ENCODE measurements at regions not wholly inside any gene's neighbourhood (a gene's known extent, or its start where the extent isn't known, plus 50 kb on each side); places are given as distances from the start of the nearest gene placed in this dataset.

- TF ChIP-seq, protein P1, sequence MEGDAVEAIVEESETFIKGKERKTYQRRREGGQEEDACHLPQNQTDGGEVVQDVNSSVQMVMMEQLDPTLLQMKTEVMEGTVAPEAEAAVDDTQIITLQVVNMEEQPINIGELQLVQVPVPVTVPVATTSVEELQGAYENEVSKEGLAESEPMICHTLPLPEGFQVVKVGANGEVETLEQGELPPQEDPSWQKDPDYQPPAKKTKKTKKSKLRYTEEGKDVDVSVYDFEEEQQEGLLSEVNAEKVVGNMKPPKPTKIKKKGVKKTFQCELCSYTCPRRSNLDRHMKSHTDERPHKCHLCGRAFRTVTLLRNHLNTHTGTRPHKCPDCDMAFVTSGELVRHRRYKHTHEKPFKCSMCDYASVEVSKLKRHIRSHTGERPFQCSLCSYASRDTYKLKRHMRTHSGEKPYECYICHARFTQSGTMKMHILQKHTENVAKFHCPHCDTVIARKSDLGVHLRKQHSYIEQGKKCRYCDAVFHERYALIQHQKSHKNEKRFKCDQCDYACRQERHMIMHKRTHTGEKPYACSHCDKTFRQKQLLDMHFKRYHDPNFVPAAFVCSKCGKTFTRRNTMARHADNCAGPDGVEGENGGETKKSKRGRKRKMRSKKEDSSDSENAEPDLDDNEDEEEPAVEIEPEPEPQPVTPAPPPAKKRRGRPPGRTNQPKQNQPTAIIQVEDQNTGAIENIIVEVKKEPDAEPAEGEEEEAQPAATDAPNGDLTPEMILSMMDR (IDR thresholded peaks at IDR 0.05; ENCODE audit: low read depth, low read length, missing input control) = no peak
- TF ChIP-seq TAF1 (conservative IDR thresholded peaks at IDR 0.05) = no peak
- TF ChIP-seq RXRA (IDR thresholded peaks at IDR 0.05) = no peak
- TF ChIP-seq, protein P2, sequence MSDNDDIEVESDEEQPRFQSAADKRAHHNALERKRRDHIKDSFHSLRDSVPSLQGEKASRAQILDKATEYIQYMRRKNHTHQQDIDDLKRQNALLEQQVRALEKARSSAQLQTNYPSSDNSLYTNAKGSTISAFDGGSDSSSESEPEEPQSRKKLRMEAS (IDR thresholded peaks at IDR 0.05) = no peak
- TF ChIP-seq SP1 (IDR thresholded peaks at IDR 0.05) = no peak
These were observed 183.1 kb downstream of the CAND1 start for GRCh38 chr12:67452119-67452805.
